Uterus (tissue), 3 donors: ENCODE measurements at regions not wholly inside any gene's neighbourhood (a gene's known extent, or its start where the extent isn't known, plus 50 kb on each side); places are given as distances from the start of the nearest gene placed in this dataset.
"Not testable (repeated sequence)": the region's sequence is repeated elsewhere in the genome, so short reads cannot be mapped to it uniquely, and the experiment has no call there.

Experiments
- DNase-seq, 2 donors: peaks; one replicate each; pipeline ENCODE4 v3.0.0-alpha.2; 2019 to 2020
- H3K27ac ChIP-seq, 2 donors: fragments of 200-600 bp; sonication (generic); 1 replicate in 1 of 2; 2 replicates in 1 of 2; pipeline ENCODE4 v1.5.1; 2016 to 2018
- H3K27me3 ChIP-seq, 2 donors: fragments of 200-600 bp; sonication (generic); one replicate each; pipeline ENCODE4 v1.5.1; 2018 to 2019; ENCODE audit warnings: control low read depth in 1 of 2
- H3K36me3 ChIP-seq, 2 donors: fragments of 200-600 bp; sonication (generic); one replicate each; pipeline ENCODE4 v1.5.1; 2019; ENCODE audit warnings: control low read depth in 1 of 2
- H3K4me1 ChIP-seq, 2 donors: fragments of 200-600 bp; sonication (generic); one replicate each; pipeline ENCODE4 v1.5.1; 2018 to 2019; ENCODE audit warnings: control low read depth in 1 of 2
- H3K4me3 ChIP-seq, 2 donors: fragments of 200-600 bp; sonication (generic); 1 replicate in 1 of 2; 2 replicates in 1 of 2; pipeline ENCODE4 v1.5.1; 2018 to 2019; ENCODE audit warnings: mild to moderate bottlenecking in 1 of 2
- H3K9me3 ChIP-seq, 2 donors: fragments of 200-600 bp; sonication (generic); one replicate each; pipeline ENCODE4 v1.5.1; 2019; ENCODE audit warnings: control low read depth in 1 of 2
- CTCF ChIP-seq, 4 experiments: fragments of 200-600 bp in 2 of 4; fragments of 450-650 bp in 2 of 4; sonication (generic) in 2 of 4; IDR thresholded peaks; one replicate each; pipeline ENCODE4 v1.5.1; 2016 to 2019; ENCODE audit warnings: antibody characterized with exemption in 4 of 4, mild to moderate bottlenecking in 2 of 4, moderate library complexity in 1 of 4
- POLR2A ChIP-seq, 2 donors: fragments of 450-650 bp; IDR thresholded peaks; one replicate each; pipeline ENCODE4 v1.6.1; 2016; ENCODE audit warnings: antibody characterized with exemption in 2 of 2, mild to moderate bottlenecking in 1 of 2, moderate library complexity in 1 of 2
- intact Hi-C: fragments of 100-400 bp; cut with DNase I; formaldehyde crosslinking; loops from one replicate; pipeline ENCODE4 v1.15.1; 2023; ENCODE audit warnings: low total_unique reads
- donor health status: DM: yes; HTN: yes; CAD: no.

GRCh38 chr5:62896121-62896893, 317.7 kb downstream of the LRRC70 start:
- DNase-seq, result no peak

GRCh38 chr5:62886603-62887315, 308.1 kb downstream of the LRRC70 start:
- intact Hi-C loops, result no loop called here
- Histone ChIP-seq H3K27ac (no peak overlapping the region), H3K27me3 (no peaks in the 10 kb centered on the region), H3K36me3 (no peaks in the 10 kb centered on the region), H3K9me3 (no peaks in the 10 kb centered on the region), H3K4me3 (no peak overlapping the region), H3K4me1 (no peaks in the 10 kb centered on the region)
- TF ChIP-seq POLR2A (IDR thresholded peaks at IDR 0.05) (no peak), CTCF (IDR thresholded peaks at IDR 0.05) (no peak)
- DNase-seq, result no peak

More at GRCh38 chr5:62896121-62896893, 317.7 kb downstream of the LRRC70 start:
- no peaks in the 10 kb centered on the region for H3K4me1 ChIP-seq
- intact Hi-C loops, result no loop called here
- H3K4me3 ChIP-seq, result no peak overlapping the region
- H3K27me3 ChIP-seq, result no peaks in the 10 kb centered on the region
- no peak for TF ChIP-seq CTCF (IDR thresholded peaks at IDR 0.05)
- no peak for TF ChIP-seq POLR2A (IDR thresholded peaks at IDR 0.05)
- no peak overlapping the region for H3K27ac ChIP-seq
- H3K36me3 ChIP-seq, result no peaks in the 10 kb centered on the region
- H3K9me3 ChIP-seq, result no peaks in the 10 kb centered on the region

DNA sequence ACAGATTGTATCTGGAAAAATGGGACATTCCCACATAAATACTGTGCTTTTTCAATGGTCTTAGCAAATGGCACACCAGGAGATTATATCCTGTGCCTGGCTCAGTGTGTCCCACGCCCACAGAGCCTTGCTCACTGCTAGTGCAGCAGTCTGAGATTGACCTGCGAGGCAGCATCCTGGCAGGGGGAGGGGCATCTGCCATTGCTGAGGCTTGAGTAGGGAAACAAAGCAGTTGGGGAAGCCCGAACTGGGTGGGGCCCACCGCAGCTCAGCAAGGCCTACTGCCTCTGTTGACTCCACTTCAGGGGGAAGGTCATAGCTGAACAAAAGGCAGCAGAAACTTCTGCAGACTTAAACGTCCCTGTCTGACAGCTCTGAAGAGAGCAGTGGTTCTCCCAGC, 258.7 kb downstream of the LRRC70 start:
- not testable (repeated sequence) for DNase-seq

GRCh38 chr5:62829604-62829986, 251.0 kb downstream of the LRRC70 start:
- no peak overlapping the region for H3K27ac ChIP-seq
- intact Hi-C loops, result no loop called here

More for the DNA sequence above, 258.7 kb downstream of the LRRC70 start:
- H3K4me1 ChIP-seq, H3K27me3 ChIP-seq, intact Hi-C loops, H3K4me3 ChIP-seq, H3K9me3 ChIP-seq, H3K36me3 ChIP-seq, H3K27ac ChIP-seq: not testable (repeated sequence)

More at GRCh38 chr5:62829604-62829986, 251.0 kb downstream of the LRRC70 start:
- no peak for DNase-seq
- Histone ChIP-seq H3K4me1 (no peaks in the 10 kb centered on the region), H3K9me3 (no peaks in the 10 kb centered on the region), H3K36me3 (no peaks in the 10 kb centered on the region), H3K4me3 (no peak overlapping the region), H3K27me3 (no peaks in the 10 kb centered on the region)
- TF ChIP-seq POLR2A (IDR thresholded peaks at IDR 0.05), result no peak
- TF ChIP-seq CTCF (IDR thresholded peaks at IDR 0.05), result no peak
